ENCODE measurements at regions not wholly inside any gene's neighbourhood (a gene's known extent, or its start where the extent isn't known, plus 50 kb on each side); places are given as distances from the start of the nearest gene placed in this dataset.
"Not testable (repeated sequence)": the region's sequence is repeated elsewhere in the genome, so short reads cannot be mapped to it uniquely, and the experiment has no call there.

DNA sequence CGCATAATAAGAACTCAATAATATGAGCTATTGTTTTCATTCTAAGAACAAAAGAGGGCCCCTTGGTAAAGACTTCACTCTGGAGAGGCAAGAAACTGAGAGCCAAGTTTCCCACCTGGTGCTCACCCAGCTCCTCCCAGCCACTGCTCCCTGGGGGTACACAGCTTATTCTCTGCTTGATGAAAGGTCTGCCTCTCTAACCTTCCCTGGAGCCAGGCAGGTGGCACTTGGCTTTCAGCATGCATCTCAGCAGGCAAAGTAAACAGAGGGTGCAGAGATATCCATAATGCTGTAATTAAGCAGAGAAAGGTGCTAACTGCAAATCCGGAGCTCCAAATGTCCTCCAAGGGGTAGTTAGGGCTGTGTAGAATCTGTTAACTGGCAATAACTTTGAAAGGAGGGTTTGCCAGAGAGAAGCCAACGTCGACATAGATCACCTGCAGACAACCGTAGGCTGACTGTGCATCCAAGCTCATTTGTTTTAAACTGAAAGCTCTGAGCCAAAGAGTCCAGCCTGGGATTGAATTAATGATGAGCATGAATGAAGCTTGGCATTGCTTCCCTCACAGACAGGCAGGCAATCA lies 159.6 kb upstream of the PROK2 start:
- no peak for DNase-seq

GRCh38 chr3:71942432-71943187 lies 157.7 kb upstream of the PROK2 start:
- DNase-seq: no peak

DNA sequence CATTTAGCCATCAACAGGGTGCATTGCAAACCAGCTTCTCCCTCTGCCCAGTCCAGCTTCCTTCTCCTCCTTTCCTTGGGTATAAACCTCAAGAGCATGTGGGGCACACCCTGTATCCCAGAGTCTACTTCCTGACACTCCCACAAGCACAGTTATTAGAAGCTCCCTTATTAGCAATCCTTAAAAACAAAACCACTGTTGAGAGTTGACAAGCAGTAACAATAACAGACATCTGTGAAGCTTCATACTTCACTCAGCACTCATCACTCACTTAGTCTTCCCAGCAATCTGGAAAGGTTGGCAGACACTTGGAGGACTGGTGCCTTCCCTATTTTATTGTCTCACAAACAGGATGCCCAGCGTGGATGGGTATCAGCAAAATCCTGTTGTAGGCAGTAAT lies 155.5 kb upstream of the PROK2 start:
- no peak for DNase-seq

- DNase-seq: not testable (repeated sequence)
Measured at GRCh38 chr3:71938081-71938480, 153.1 kb upstream of the PROK2 start.

DNA sequence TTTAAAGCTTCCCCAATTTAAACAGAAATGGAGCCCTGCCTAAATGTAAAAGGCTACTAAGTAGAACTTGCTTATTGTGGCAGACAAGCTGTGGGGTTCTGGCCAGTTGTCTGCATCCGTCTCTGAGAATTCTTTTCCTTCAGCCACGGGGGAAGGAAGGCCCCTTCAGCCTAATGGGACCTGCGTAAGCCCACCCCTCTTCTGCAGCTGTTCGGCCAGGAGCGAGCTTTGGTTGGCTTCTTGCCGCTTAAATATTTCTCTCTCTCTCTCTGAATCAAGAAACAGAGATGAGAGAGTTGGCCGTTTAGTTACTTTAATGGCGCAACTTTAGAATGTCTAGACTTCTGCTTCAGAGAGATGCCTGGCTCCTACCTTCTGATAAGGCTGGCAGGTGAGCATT lies 151.7 kb upstream of the PROK2 start:
- no peak for DNase-seq

DNA sequence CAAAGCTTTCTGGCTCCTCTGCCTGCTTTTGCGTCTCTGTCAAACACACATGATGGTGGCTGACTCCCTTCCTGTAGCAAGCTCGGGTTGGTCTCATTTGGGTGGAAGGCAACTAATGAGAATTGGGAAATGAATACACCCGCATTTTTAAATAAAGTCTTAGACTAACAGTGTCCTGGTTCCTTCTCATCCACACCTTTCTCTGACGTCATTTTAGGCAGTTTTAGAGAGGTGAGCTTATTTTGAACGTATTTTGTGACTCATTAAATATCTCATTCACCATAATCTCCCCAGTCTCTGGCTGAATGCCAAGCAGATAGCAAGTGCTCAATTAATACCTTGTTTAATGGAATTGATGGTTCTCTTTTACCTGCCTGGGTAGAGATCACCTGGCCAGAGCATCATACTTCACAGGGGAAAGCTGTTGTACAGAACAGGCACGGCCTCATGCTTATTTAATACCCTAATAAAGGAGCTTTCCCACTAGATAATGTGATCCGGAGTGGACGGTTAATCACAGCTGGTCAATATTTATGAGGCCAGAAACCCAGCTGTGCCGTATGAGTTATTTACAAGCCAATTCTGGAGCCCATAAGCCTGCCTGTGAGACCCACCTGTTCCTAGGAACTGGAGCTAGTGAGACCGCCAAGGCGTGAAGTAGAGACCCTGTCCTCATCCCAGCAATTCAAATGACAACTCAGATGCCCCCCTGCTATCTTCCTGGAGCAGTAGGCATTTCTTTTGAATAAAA lies 149.7 kb upstream of the PROK2 start:
- DNase-seq: no peak

DNA sequence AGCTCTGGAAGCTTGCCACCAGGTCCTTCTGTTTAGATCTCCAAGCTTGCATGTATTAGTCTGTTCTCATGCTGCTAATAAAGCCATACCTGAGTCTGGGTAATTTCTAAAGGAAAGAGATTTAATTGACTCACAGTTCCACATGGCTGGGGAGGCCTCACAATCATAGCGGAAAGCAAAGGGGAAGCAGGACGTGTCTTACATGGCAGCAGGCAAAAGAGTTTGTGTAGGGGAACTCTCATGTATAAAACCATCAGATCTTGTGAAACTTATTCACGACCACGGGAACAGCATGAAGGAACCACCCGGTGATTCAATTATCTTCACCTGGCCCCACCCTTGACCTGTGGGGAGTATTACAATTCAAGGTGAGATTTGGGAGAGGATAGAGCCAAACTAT lies 147.0 kb upstream of the PROK2 start:
- DNase-seq: no peak

DNA sequence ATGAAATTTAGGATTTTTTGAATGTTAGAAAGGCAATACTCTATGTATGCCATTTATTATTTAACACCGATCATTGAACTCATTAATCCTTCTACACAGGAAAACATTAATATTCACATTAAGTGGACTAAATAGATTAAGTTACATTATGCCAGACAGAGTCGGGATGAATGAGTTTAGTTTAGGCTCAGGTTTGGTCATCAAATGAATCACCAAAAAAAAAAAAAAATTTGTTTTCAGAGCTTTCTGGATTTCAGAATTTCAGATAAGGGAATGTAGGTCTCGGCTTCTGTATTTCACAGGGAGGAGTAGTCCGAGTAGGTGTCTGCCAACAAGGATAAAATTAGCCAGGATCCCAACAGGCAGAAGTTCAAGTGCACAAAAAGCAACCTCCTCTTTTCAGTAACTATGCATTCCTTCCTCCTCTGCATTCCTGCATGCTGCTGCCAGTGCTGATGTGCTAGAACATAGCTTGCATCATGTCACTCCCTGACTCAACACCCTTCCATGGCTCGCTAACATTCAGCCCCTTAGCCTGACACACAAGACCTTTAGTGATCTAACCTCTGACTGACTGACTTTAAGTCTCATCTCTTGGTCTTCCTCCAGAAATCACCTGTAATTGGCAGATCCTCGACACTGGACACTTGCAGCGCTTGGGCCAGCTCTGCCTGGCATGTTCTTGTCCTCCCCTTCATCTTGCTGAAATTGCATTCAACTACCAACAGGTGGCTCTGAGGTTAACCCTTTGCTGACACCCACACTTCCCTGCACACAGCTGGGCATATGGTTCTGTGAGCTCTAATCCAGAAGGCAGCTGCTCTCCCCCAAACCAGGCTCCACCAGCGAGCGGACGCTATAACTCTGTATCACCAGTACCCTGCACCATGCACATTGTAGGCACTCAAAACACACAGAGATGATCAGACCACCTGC lies 145.4 kb upstream of the PROK2 start:
- DNase-seq: peak in 1 of 51 donors; percentile 30

DNA sequence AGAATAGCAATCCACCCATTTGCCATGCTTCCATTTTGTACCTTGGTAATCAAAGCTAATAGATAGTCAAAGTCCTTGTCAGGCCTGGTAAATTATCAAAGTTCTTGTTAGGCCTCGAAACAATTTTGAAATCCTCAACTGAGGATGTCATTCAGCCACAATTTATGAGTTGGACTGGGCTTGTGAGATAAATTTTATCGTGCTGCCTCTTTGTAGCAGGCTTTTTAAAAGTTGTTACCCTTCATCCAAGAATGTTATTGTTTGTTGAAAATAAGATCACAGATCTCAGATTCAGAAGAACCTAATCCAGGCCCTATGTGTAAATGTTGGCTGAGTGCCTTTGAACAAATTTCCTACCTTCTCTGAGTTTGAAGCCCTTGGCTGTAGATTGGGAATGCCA lies 143.3 kb upstream of the PROK2 start:
- DNase-seq: no peak

- DNase-seq: no peak
Measured at GRCh38 chr3:71927505-71928066, 142.6 kb upstream of the PROK2 start.

GRCh38 chr3:71926616-71927015 lies 141.7 kb upstream of the PROK2 start:
- no peak for DNase-seq

DNA sequence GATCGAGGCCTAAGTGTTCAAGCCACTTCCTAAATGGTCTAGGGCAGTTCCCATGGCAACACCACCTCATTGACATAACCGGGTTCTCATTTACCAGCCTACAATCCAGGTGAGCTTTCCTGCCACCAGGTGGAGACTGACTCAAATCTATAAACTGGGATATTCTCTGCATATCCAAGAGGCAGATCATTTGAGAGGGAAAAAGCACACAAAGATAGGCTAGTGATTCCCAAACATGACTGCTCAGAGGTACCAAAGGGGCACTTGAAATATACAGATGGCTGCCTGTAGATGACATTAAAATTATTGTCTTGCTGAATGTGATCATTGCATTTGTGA lies 141.3 kb upstream of the PROK2 start:
- DNase-seq: peak in 13 of 51 donors; percentile 1 to 49 (median 10)

GRCh38 chr3:71925511-71926261 lies 140.7 kb upstream of the PROK2 start:
- DNase-seq: not testable (repeated sequence)

GRCh38 chr3:71924721-71925120 lies 139.8 kb upstream of the PROK2 start:
- no peak for DNase-seq

GRCh38 chr3:71921036-71921435 lies 136.1 kb upstream of the PROK2 start:
- DNase-seq: no peak

GRCh38 chr3:71919572-71919971 lies 134.6 kb upstream of the PROK2 start:
- no peak for DNase-seq

DNA sequence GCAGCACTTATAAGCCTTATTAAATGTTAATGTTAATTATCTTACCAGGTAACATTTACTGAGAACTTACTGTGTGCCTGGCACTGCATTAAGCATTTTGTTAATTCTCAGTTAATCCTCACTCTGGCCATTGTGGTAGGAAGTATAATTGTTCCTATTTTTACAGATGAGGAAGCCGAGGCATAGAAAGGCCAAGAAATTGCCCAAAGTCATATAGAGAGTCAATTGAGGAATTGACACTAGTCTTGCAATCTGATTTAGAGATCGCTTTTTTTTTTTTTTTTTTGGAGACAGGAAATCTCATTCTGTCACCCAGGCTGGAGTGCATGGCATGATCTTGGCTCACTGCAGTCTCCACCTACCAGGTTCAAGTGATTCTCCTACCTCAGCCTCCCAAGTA lies 132.6 kb upstream of the PROK2 start:
- DNase-seq: no peak

DNA sequence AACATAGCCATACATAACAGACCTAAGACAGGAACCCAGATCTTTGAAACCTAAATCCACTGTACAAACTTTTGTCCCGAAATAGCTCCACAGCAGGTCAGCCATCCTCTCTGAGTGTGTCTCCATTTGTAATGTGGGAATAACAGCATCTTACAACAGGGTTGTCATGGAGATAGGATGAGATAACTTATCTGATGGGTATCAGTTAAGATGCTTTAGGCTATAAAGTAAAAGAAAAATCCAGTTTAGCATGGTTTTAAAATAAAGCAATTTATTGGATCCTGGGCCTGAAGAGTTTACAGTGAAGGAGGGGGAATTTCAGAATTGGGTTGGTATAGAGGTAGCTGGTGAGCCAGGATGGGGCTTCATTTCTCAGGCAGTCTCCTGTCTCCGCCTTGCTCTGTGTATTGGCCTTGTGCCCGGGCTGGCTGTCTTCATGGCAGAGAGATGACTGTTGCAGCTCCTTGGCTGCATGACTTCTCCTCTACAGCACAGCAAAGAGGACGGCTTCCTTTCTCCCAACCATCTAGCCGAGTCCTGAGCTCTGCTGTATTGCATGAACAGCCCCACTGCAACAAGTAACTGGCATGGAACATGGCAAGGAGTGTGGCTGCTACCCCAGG lies 131.9 kb upstream of the PROK2 start:
- DNase-seq: peak in 27 of 51 donors; percentile 1 to 50 (median 15)

GRCh38 chr3:71912839-71913495 lies 128.0 kb upstream of the PROK2 start:
- no peak for DNase-seq

DNA sequence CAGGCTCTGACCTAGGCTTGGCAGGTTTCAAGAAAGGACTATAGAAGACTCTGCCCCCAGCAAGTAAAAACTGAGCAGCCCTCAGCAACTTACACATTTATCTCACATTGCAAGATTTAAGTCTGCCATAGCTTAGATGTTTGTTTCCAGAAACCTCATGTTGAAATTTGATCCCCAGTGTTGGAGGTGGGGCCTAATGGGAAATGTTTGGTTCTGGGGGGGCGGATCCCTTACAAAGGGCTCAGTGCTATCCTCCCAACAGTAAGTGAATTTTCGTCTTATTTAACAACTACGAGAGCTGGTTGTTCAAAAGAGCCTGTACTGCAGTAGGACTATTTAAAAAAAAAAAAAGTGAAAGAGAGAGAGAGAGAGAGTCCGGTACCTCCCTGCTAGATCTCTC lies 125.2 kb upstream of the PROK2 start:
- no peak for DNase-seq
